C4-2B (cell line): ENCODE measurements at regions not wholly inside any gene's neighbourhood (a gene's known extent, or its start where the extent isn't known, plus 50 kb on each side); places are given as distances from the start of the nearest gene placed in this dataset.

Experiments used
- CTCF ChIP-seq: fragments of 450-650 bp; conservative IDR thresholded peaks from 2 replicates; pipeline ENCODE4 v1.5.1; 2017; ENCODE audit warnings: mild to moderate bottlenecking
- ZFX ChIP-seq: fragments of 450-650 bp; IDR thresholded peaks from 2 replicates; pipeline ENCODE4 v1.6.1; 2017

DNA sequence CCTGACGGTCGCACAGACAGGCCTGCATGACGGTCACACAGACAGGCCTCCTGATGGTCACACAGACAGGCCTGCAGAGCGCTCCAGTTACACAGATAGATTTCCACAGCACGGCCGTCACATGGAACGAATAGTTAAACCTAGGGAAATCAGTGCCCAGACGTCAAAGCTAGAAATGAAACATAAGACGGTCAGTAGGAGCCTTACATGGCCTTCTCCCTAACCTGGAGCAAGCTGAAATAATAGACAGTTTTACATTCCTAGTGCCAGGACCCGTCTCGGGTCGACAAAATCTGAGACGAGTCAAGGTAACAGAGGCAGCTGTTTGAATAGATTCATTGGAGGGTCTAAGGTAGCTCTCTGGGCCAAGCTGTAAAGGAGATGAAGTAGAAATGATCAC lies 126.9 kb downstream of the MTNR1A start:
- TF ChIP-seq CTCF, result no peak
- TF ChIP-seq ZFX, result no peak
